CD4-positive, CD25-positive, alpha-beta regulatory T cell (primary cell): ENCODE measurements at regions not wholly inside any gene's neighbourhood (a gene's known extent, or its start where the extent isn't known, plus 50 kb on each side); places are given as distances from the start of the nearest gene placed in this dataset.

Experiments
- ATAC-seq, 2 donors: fragments of 150-1000 bp; cut with Tn5 transposase; one replicate each; pipeline ENCODE4 v1.10.0; 2021; ENCODE audit warnings: low read depth in 2 of 2, moderate number of reproducible peaks in 2 of 2, moderate library complexity in 1 of 2
- DNase-seq, 3 donors: peaks; one replicate each; pipeline versions ENCODE4 v3.0.0 to v3.0.0-alpha.2; 2012 to 2022; ENCODE audit warnings: mixed read lengths in 1 of 3
- H3K27ac ChIP-seq: one replicate; pipeline ENCODE4 v1.7.0; 2013; ENCODE audit warnings: mild to moderate bottlenecking, low read length; ENCODE audit not compliant: insufficient read depth, poor library complexity, severe bottlenecking
- H3K27me3 ChIP-seq: one replicate; pipeline ENCODE4 v1.7.0; 2013; ENCODE audit warnings: low read length; ENCODE audit not compliant: control insufficient read depth, insufficient read depth
- H3K36me3 ChIP-seq: one replicate; pipeline ENCODE4 v1.7.0; 2013; ENCODE audit warnings: mild to moderate bottlenecking, low read length, moderate library complexity; ENCODE audit not compliant: control insufficient read depth, insufficient read depth
- H3K4me1 ChIP-seq: 2 replicates; pipeline ENCODE4 v1.7.0; 2013; ENCODE audit warnings: mild to moderate bottlenecking, low read length; ENCODE audit not compliant: insufficient read depth, control insufficient read depth, poor library complexity, severe bottlenecking
- H3K4me3 ChIP-seq: one replicate; pipeline ENCODE4 v1.7.0; 2013; ENCODE audit warnings: low read depth, mild to moderate bottlenecking, low read length, moderate library complexity
- H3K9me3 ChIP-seq, 2 experiments: 1 replicate in 1 of 2; 2 replicates in 1 of 2; pipeline ENCODE4 v1.7.0; 2013; ENCODE audit warnings: low read length in 2 of 2, mild to moderate bottlenecking in 1 of 2, moderate library complexity in 1 of 2; ENCODE audit not compliant: control insufficient read depth in 2 of 2
- H3K27ac Mint-ChIP-seq, 3 donors: one replicate each; pipeline ENCODE4 v1.8.0; 2020 to 2022; ENCODE audit warnings: mild to moderate bottlenecking in 3 of 3, mixed read lengths in 3 of 3, moderate library complexity in 2 of 3
- H3K27me3 Mint-ChIP-seq: one replicate; pipeline ENCODE4 v1.8.0; 2022; ENCODE audit warnings: mild to moderate bottlenecking, mixed read lengths
- H3K36me3 Mint-ChIP-seq: one replicate; pipeline ENCODE4 v1.8.0; 2020; ENCODE audit warnings: mixed read lengths
- H3K4me1 Mint-ChIP-seq, 4 donors: one replicate each; pipeline ENCODE4 v1.8.0; 2020 to 2022; ENCODE audit warnings: mixed read lengths in 4 of 4, mild to moderate bottlenecking in 1 of 4
- H3K4me3 Mint-ChIP-seq, 4 donors: one replicate each; pipeline ENCODE4 v1.8.0; 2020 to 2022; ENCODE audit warnings: mild to moderate bottlenecking in 4 of 4, mixed read lengths in 4 of 4, moderate library complexity in 3 of 4
- H3K9me3 Mint-ChIP-seq, 7 donors: one replicate each; pipeline ENCODE4 v1.8.0; 2020 to 2022; ENCODE audit warnings: mixed read lengths in 7 of 7, mild to moderate bottlenecking in 3 of 7, moderate library complexity in 2 of 7

- no peak for DNase-seq
- Histone ChIP-seq H3K4me3 (no peak overlapping the region), H3K9me3 (no peaks in the 10 kb centered on the region), H3K27me3 (peaks cover 8% of the 10 kb centered on the region), H3K4me1 (no peaks in the 10 kb centered on the region), H3K36me3 (no peaks in the 10 kb centered on the region), H3K27ac (no peak overlapping the region)
- Mint-ChIP-seq H3K36me3 (no peaks in the 10 kb centered on the region), H3K4me3 (no peak overlapping the region), H3K4me1 (peaks cover 0 to 6% (median 2%) of the 10 kb centered on the region in 4 donors), H3K27me3 (peaks cover 8% of the 10 kb centered on the region), H3K9me3 (no peaks in the 10 kb centered on the region), H3K27ac (no peak overlapping the region)
- no peak for ATAC-seq
These were observed 59.4 kb upstream of the WASF3 start for GRCh38 chr13:26497968-26498511.

DNA sequence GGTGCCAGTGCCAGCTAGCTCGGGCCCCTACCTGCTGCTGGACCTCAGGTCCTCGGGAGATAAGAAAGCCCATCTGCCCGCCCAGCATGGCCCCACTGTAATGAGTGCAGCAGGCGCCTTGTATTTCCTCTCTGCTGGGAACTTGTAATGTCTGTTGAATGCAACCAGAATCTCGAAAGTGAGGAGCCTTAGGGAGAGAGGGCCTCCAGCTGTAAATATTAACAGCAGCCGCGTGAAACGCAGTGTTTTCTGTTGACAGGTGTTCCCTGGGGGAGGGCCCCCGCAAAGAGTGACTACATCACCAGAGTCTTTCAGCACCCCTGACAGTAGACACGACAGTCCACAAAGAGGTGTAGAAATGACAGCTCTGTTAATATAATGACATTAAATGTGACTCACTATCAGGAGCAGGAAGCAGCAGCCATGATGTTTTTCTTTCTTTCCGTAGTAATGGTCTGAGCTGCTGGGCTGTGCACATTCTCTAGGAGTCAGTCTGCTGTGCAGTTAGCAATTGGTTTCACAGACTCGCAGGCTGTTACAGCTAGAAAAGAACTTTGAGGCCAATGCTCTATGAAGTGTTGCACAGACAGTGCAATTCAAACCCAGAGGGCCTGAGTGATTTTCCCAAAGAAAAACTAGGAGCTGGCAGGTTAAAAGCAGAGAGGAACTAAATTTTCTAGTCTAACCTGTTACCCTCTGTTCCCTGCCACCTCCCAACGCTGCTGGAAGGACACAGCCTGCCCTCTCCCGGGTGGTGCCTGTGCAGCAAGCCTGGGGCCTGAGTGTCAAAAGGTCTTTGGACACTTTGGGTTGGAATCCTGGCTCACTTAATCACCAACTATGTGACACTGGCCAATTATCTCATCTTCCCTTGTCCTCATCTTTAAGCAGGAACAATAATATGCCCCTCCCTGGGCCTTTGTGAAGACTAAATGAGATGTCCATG, 58.6 kb upstream of the WASF3 start:
- Histone ChIP-seq H3K4me3 (no peak overlapping the region), H3K4me1 (no peaks in the 10 kb centered on the region), H3K27ac (no peak overlapping the region), H3K9me3 (no peaks in the 10 kb centered on the region), H3K36me3 (no peaks in the 10 kb centered on the region), H3K27me3 (peaks cover 8% of the 10 kb centered on the region)
- Mint-ChIP-seq H3K27me3 (peaks cover 8% of the 10 kb centered on the region), H3K4me1 (peaks cover 0 to 7% (median 2%) of the 10 kb centered on the region in 4 donors), H3K9me3 (no peaks in the 10 kb centered on the region), H3K27ac (no peak overlapping the region), H3K36me3 (no peaks in the 10 kb centered on the region), H3K4me3 (no peak overlapping the region)
- no peak for DNase-seq
- ATAC-seq, result no peak

DNA sequence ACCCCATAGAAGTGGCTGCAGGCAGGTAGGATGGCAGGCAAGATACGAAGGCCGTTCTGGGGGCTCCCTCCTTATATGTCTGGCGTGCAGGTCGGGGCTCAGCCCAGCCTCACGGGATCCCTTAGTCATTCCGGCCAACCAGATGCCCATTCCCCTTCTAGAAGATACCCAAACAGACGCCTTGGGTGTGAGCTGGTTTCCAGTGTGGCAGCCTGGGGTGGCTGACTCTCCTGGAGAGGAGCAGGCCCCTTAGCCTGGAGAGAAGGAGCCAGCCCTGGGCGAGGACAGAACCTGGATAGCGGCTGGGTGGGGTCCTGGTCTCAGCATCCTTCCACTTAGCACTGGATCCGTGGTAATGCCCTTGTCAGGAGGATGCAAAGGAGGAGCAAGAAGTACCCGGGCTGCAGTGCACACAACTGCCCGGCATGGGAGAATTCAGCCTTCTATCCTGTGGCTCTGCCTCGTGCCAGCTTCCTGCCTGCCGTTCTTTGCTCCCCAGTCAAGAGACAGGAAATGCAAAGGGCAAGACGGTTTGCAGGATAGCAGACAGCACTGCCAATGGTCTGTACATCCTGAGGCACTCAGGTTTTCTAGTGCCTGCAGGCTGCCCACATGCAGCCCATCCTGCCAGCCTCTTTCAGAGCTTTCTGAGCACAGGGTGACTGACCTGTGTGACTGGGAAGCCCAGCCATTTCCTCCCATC, 56.7 kb upstream of the WASF3 start:
- no peaks in the 10 kb centered on the region for H3K9me3 ChIP-seq
- Mint-ChIP-seq H3K36me3 (no peaks in the 10 kb centered on the region), H3K27ac (no peak overlapping the region), H3K27me3 (peaks cover 2% of the 10 kb centered on the region), H3K4me3 (no peak overlapping the region), H3K4me1 (peaks cover 0 to 7% (median 2%) of the 10 kb centered on the region in 4 donors), H3K9me3 (no peaks in the 10 kb centered on the region)
- H3K36me3 ChIP-seq, result no peaks in the 10 kb centered on the region
- H3K4me3 ChIP-seq, result no peak overlapping the region
- peaks cover 2% of the 10 kb centered on the region for H3K27me3 ChIP-seq
- no peaks in the 10 kb centered on the region for H3K4me1 ChIP-seq
- no peak overlapping the region for H3K27ac ChIP-seq
- peak in 1 of 3 donors; percentile 20 for DNase-seq
- no peak for ATAC-seq

DNA sequence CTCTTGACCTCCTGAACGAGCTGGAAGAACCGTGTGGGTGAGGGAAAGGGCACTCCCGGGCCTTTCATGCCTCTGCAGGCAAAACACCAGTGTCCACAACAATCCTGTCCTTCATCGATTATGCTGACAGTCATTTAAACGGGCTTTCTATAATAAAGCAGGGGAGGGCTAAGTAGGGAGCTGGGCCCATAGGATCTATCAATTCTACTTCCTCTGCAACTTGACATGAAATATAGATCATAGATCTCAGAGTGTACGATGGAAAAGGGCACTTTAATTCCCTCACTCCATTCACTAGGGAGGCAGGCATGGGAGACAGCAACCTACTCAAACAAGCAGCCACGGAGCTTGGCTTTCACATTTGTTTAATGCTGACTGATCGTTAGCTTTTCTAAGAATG, 55.8 kb upstream of the WASF3 start:
- no peak overlapping the region for H3K27ac Mint-ChIP-seq
- H3K4me1 Mint-ChIP-seq, result peaks cover 0 to 7% (median 2%) of the 10 kb centered on the region in 4 donors
- no peaks in the 10 kb centered on the region for H3K36me3 Mint-ChIP-seq
- no peak overlapping the region for H3K4me3 Mint-ChIP-seq
- Histone ChIP-seq H3K9me3 (no peaks in the 10 kb centered on the region), H3K4me1 (no peaks in the 10 kb centered on the region), H3K36me3 (no peaks in the 10 kb centered on the region), H3K4me3 (no peak overlapping the region), H3K27ac (no peak overlapping the region), H3K27me3 (peaks cover 2% of the 10 kb centered on the region)
- no peak for DNase-seq
- H3K9me3 Mint-ChIP-seq, result no peaks in the 10 kb centered on the region
- no peaks in the 10 kb centered on the region for H3K27me3 Mint-ChIP-seq
- no peak for ATAC-seq

DNA sequence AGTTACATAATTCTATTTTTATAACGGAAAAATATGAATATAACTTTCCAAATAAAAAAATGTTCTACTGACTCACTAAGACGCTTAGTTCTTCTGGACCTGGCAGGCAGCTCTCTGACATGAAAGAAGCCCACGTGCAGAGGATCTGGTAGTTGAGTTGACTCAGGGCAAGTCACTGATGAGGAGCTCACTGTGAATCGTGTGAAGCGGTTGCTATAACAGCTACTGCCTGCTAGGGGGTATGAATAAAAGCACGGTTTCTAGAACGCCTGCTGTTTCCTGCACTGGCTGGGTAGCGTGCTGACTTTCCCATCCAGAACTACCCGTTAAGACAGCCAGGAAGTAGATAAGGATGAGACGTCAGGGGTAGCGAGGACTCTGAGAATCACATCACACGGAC, 54.7 kb upstream of the WASF3 start:
- peaks cover 2% of the 10 kb centered on the region for H3K27me3 ChIP-seq
- no peaks in the 10 kb centered on the region for H3K9me3 ChIP-seq
- DNase-seq (peak in 1 of 3 donors; percentile 16), ATAC-seq (peak; percentile 37 to 57)
- Mint-ChIP-seq H3K9me3 (no peaks in the 10 kb centered on the region), H3K4me3 (no peak overlapping the region), H3K36me3 (no peaks in the 10 kb centered on the region), H3K27ac (peak overlapping the region in 1 of 3 donors; percentile 23), H3K4me1 (peaks cover 0 to 4% (median 2%) of the 10 kb centered on the region in 4 donors), H3K27me3 (no peaks in the 10 kb centered on the region)
- H3K4me1 ChIP-seq, result no peaks in the 10 kb centered on the region
- no peaks in the 10 kb centered on the region for H3K36me3 ChIP-seq
- H3K4me3 ChIP-seq, result no peak overlapping the region
- H3K27ac ChIP-seq, result no peak overlapping the region

- no peak overlapping the region for H3K27ac Mint-ChIP-seq
- Histone ChIP-seq H3K27me3 (peaks cover 2% of the 10 kb centered on the region), H3K9me3 (peaks cover 0 to under 1% of the 10 kb centered on the region in 2 experiments), H3K36me3 (no peaks in the 10 kb centered on the region), H3K27ac (no peak overlapping the region), H3K4me1 (no peaks in the 10 kb centered on the region), H3K4me3 (no peak overlapping the region)
- peaks cover 0 to 4% (median 0%) of the 10 kb centered on the region in 7 donors for H3K9me3 Mint-ChIP-seq
- H3K4me1 Mint-ChIP-seq, result peaks cover 0 to 4% (median 2%) of the 10 kb centered on the region in 4 donors
- no peaks in the 10 kb centered on the region for H3K27me3 Mint-ChIP-seq
- H3K4me3 Mint-ChIP-seq, result no peak overlapping the region
- no peaks in the 10 kb centered on the region for H3K36me3 Mint-ChIP-seq
- DNase-seq, result no peak
- no peak for ATAC-seq
These were observed 53.5 kb upstream of the WASF3 start for GRCh38 chr13:26503826-26504594.
